ENCODE measurements at regions not wholly inside any gene's neighbourhood (a gene's known extent, or its start where the extent isn't known, plus 50 kb on each side); places are given as distances from the start of the nearest gene placed in this dataset.
"Not testable (repeated sequence)": the region's sequence is repeated elsewhere in the genome, so short reads cannot be mapped to it uniquely, and the experiment has no call there.

- FAIRE-seq = no peak
Measured at GRCh38 chr12:74595696-74596095, 58.1 kb downstream of the ATXN7L3B start.

DNA sequence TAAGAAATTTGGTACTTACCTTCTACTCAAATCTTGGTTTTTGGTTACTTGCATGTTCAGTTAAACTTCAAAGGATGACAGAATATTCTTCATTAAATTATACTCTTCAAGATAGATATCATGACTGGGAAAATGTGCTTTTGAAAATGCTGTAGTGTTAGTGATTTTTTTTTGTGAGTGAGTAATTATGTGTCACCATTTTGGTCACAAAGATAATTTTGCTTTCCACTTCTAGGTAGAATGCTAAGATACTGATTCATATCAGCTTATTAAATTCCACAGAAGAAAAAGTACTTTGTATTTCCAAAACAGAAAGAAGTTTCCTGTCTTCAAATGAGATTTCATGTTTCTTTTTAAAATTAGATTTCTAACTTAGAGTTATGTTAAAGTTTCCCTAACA is 61.2 kb downstream of the ATXN7L3B start:
- no peak for FAIRE-seq

DNA sequence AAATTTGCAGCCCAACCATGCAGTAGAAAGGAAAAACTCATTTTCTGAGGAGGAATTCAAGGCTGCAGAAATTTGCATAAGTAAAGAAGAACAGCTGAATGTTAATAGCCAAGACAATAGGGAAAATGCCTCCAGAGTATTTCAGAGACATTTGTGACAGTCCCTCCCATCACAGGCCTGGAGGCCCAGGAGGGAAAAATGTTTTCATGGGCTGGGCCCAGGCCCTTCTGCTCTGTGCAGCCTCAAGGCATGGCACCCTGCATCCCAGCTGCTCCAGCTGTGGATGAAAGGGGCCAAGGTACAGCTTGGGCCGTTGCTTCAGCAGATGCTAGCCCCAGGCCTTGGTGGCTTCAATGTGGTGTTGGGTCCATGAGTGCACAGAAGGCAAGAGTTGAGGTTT is 62.3 kb downstream of the ATXN7L3B start:
- FAIRE-seq = no peak

GRCh38 chr12:74600817-74601216 is 63.2 kb downstream of the ATXN7L3B start:
- not testable (repeated sequence) for FAIRE-seq

- no peak for FAIRE-seq
Measured at GRCh38 chr12:74602881-74603672, 65.4 kb downstream of the ATXN7L3B start.

- FAIRE-seq = no peak
Measured at GRCh38 chr12:74608231-74608775, 70.7 kb downstream of the ATXN7L3B start.

DNA sequence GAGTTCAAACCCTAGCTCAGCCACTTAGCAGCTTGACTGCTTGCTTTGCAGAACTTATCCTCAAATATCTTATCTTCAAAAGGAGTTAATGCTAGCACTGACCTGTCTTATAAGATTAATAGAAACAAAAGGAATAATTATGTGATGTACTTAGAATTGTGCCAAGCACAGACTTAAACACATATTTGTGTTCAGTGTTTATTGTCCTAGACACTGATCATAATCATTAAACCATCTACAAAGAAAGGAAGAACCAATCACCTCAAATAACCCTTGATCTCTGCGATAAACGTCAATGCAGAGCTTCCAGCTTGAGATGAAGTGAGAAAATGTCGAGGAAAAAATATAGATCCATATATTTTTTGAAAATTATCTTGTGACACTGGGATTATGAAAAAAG is 73.1 kb downstream of the ATXN7L3B start:
- no peak for FAIRE-seq

- FAIRE-seq = no peak
Measured at GRCh38 chr12:74614426-74614825, 76.8 kb downstream of the ATXN7L3B start.

GRCh38 chr12:74619084-74619483 is 81.4 kb downstream of the ATXN7L3B start:
- FAIRE-seq = no peak

DNA sequence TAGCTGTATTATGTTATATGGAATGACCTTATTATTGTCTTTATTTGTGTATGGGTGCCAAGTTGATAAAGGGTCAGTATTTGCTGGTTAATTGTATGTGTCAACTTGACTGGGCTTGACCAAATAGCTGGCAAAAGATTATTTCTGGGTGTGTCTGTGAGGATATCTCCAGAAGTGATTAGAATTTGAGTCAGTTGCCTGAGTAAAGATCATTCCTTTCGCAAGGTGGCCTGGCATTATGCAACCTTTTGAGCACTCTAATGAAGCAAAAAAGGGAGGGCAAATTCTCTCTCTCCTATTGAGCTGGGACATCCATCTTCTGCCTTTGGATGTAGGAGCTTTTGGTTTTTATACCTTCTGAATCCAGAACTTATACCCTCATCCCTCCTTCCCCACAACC is 82.2 kb downstream of the ATXN7L3B start:
- FAIRE-seq = no peak

DNA sequence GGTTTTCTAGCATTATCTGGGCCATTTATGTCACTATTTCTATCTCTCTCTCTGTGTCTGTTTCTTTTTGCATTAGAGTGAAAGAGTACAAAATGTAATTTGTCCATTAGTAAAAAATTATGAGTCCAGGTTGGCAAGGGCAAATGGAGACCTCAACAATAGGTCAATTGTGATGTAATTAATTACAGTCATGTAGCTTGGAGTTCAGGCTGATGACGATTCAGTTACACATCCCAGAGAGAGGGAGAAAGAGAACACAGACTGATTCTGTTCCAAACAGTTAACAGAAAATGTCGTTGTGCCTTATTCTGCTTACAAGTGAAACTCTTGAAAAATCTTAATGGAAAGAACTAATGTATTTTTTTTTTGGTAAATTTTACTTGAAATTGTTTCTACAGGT is 83.3 kb downstream of the ATXN7L3B start:
- no peak for FAIRE-seq

DNA sequence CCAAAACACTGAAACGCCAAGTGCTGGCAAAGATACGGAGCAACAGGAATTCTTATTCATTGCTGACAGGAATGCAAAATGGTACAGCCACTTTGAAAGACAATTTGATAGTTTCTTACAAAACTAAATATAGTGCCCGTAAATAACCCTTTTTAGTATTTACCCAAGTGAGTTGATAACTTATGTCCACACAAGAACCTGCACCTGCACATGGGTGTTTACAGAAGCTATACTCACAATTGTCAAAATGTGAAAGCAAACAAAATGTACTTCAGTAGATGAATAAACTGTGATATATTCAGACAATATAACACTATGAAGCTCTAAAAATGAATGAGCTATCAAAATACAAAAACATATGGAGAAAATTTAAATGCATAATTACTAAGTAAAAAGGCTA is 86.6 kb downstream of the ATXN7L3B start:
- FAIRE-seq = no peak

- no peak for FAIRE-seq
Measured at GRCh38 chr12:74626397-74626796, 88.8 kb downstream of the ATXN7L3B start.

GRCh38 chr12:74641262-74641661 is 103.6 kb downstream of the ATXN7L3B start:
- FAIRE-seq = no peak

DNA sequence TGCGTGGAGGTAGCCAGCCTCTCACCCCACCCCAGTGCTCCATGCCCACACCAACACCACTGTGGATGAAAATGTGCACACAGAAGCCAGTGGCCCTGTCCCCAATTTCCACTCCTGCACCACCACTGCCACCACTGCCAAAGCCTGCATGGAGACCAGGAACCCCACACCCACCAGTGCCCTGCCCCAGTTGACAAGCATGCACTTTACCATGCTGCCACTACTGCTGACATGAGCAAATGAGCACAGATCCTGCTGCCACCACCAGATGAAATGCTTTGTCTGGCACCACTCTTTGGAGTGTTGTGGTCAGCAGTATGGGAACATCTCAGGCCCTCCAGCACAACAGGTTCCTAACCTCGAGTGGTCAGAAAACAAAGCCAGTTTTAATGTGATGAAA is 104.1 kb downstream of the ATXN7L3B start:
- FAIRE-seq = no peak

DNA sequence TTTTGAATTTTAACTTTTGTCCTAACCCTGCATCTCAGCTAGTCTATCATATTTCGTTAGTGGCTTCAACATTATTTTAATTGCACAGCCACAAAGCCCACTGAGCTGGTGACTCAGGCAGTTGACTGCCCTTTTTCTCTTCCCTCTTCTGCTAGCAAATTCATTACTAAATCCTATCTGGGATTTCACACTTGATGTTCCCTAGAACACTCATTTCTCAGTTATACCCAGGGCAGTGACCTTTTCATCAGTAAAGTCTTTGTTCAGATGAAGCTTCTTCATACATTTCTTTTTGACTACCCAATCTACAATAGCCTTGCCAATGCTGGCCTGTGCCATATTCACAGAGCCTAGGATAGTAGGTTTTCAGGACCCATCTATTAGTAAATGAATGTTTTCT is 107.0 kb downstream of the ATXN7L3B start:
- FAIRE-seq = no peak

DNA sequence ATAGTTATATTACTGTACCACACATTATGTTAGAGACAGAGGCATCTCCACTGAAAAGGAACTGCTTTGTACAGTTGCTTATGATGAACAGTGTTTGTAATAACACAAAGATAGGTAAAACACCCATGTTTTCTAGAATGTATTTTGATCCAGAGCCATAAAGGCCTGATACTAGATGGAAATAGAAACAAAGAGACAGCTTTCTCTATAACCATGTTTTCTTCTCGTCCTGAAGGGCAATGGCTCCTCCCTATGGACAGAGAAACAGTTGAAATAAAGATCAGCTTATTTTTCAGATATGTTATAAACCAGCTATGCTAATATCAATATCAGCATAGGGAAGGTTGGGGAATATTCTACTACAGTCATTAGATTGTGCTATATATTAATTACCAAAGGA is 109.2 kb downstream of the ATXN7L3B start:
- FAIRE-seq = no peak

- no peak for FAIRE-seq
Measured at GRCh38 chr12:74647256-74647655, 109.6 kb downstream of the ATXN7L3B start.

DNA sequence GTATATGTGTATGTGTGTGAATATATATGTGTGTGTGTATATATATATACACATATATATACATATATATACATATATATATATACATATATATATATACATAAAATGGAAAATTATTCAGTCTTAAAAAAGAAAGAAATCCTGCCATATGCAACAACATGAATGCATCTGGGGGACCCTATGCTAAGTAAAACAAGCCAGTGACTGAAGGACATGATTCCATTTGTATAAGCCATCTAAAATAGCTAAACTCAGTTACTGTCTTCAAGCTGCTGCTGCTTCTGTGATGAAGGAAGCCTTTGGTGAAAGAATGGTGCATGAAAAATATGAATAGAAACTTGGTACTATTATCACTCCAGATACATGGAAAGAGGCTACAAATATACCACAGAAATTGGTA is 118.6 kb downstream of the ATXN7L3B start:
- no peak for FAIRE-seq

DNA sequence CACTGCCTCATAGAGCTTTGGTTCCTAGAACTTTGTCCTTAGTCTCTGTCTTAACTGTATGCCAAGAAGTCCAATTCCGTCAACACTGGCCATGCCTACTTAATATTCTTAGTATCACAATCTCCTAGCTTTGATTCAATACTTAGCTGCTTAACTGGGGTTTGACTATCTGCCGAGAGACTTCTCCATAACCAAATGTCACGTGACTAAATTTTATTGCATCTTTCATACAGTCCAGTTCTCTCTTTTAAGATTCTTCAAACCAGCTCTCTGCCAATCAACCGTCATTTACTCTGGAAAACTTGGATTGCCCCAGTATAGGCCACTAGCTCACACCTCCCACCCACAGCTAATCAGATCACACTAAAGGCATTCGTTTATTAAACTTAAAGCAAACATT is 122.8 kb downstream of the ATXN7L3B start:
- no peak for FAIRE-seq

- no peak for FAIRE-seq
Measured at GRCh38 chr12:74663958-74664357, 126.3 kb downstream of the ATXN7L3B start.

- FAIRE-seq = no peak
Measured at GRCh38 chr12:74665690-74666089, 128.1 kb downstream of the ATXN7L3B start.

DNA sequence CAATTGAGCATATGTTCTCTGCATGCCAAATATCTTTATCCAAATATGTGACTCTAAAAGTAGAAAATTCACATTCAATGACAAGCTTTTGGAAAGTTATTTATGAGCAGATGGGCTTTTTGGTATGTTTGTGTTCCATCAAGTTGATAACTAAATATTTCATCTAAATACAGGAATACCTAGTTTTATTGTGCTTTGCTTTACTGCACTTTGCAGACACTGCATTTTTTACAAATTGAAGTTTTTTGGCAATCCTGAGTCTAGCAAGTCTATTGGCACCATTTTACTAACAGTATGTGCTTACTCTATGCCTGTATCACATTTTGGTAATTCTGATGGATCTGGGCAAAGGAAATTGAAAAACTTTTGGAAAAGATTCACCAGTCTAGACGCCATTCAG is 133.8 kb downstream of the ATXN7L3B start:
- FAIRE-seq = no peak

DNA sequence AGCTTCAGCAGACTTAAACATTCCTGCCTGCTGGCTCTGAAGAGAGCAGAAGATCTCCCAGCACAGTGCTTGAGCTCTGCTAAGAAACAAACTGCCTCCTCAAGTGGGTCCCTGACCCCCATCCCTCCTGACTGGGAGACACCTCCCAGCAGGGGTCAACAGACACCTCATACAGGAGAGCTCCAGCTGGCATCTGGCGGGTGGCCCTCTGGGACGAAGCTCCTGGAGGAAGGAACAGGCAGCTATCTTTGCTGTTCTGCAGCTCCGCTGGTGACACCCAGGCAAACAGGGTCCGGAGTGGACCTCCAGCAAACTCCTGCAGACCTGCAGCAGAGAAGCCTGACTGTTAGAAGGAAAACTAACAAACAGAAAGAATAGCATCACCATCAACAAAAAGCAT is 139.3 kb downstream of the ATXN7L3B start:
- not testable (repeated sequence) for FAIRE-seq

GRCh38 chr12:74685385-74685784 is 147.8 kb downstream of the ATXN7L3B start:
- FAIRE-seq = no peak
